NT2/D1 (cell line): ENCODE measurements at regions not wholly inside any gene's neighbourhood (a gene's known extent, or its start where the extent isn't known, plus 50 kb on each side); places are given as distances from the start of the nearest gene placed in this dataset.
"Not testable (repeated sequence)": the region's sequence is repeated elsewhere in the genome, so short reads cannot be mapped to it uniquely, and the experiment has no call there.

Experiments used
- SUZ12 ChIP-seq: IDR thresholded peaks from 2 replicates; pipeline ENCODE4 v1.6.1; 2011; ENCODE audit not compliant: insufficient read length, insufficient read depth; ENCODE audit errors: extremely low read depth
- YY1 ChIP-seq: IDR thresholded peaks from 2 replicates; pipeline ENCODE4 v1.6.1; 2011; ENCODE audit not compliant: insufficient read length, insufficient read depth
- ZNF274 ChIP-seq: IDR thresholded peaks from 2 replicates; pipeline ENCODE4 v1.6.1; 2011; ENCODE audit warnings: mild to moderate bottlenecking, low read depth, low read length

DNA sequence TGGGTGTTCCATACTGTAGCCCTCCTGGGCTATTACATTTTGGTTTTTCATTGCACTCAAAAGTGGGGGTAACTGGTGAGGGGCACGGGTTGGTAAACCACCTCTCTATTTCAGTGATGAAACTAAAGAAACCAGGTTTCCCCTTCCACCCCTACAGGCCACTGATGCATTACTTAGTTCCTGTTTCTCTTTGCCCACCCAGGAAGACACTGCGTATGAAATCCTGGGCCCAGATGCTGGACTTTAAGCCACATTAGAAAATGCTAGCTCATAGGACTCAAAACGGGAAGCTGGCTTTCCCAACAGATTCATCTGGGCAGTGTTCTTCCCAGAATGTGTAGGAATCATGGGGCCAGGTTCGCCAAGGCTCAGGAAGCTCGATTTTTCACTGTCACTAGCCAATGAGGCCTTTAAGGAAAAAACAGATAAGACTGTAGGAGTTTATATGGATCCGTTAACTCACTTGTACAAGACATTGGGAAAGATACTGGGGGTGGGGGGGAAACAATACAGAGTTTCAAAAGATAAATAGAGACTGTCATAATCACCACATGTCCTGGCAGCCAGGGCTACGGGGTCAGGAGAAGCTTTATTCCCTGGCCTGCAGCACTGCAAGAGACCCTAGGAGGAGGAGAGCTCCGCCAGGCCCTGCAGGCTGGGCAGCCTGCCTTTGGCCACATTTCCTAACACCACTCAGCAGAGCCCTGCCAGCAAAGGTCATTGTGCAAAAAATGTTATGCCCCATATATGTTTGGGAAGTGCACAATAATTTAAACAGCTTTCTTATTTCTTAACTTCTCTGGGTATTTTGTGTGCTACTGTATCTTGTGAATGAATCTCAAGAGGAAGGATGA lies 228.5 kb upstream of the PLGLB2 start:
- TF ChIP-seq SUZ12, YY1, ZNF274: not testable (repeated sequence)
